ENCODE measurements at regions not wholly inside any gene's neighbourhood (a gene's known extent, or its start where the extent isn't known, plus 50 kb on each side); places are given as distances from the start of the nearest gene placed in this dataset.

- DNase-seq (ENCODE audit: low spot score) (no peak), ATAC-seq (ENCODE audit: low FRiP score) (no peak)
- TF ChIP-seq, protein P1, sequence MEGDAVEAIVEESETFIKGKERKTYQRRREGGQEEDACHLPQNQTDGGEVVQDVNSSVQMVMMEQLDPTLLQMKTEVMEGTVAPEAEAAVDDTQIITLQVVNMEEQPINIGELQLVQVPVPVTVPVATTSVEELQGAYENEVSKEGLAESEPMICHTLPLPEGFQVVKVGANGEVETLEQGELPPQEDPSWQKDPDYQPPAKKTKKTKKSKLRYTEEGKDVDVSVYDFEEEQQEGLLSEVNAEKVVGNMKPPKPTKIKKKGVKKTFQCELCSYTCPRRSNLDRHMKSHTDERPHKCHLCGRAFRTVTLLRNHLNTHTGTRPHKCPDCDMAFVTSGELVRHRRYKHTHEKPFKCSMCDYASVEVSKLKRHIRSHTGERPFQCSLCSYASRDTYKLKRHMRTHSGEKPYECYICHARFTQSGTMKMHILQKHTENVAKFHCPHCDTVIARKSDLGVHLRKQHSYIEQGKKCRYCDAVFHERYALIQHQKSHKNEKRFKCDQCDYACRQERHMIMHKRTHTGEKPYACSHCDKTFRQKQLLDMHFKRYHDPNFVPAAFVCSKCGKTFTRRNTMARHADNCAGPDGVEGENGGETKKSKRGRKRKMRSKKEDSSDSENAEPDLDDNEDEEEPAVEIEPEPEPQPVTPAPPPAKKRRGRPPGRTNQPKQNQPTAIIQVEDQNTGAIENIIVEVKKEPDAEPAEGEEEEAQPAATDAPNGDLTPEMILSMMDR (IDR thresholded peaks at IDR 0.05): no peak
Measured at GRCh38 chr6:91606148-91606901, 1019.5 kb upstream of the MAP3K7 start.

- TF ChIP-seq, protein P1 (IDR thresholded peaks at IDR 0.05): no peak
- no peak for ATAC-seq (ENCODE audit: low FRiP score)
- DNase-seq (ENCODE audit: low spot score): no peak
Measured at GRCh38 chr6:91600561-91600960, 1013.7 kb upstream of the MAP3K7 start.

- no peak for DNase-seq (ENCODE audit: low spot score)
- no peak for ATAC-seq (ENCODE audit: low FRiP score)
- TF ChIP-seq, protein P1 (IDR thresholded peaks at IDR 0.05): no peak
Measured at GRCh38 chr6:91590191-91590590, 1003.3 kb upstream of the MAP3K7 start.

GRCh38 chr6:91580635-91581034 lies 993.8 kb upstream of the MAP3K7 start:
- TF ChIP-seq, protein P1 (IDR thresholded peaks at IDR 0.05): no peak
- DNase-seq (ENCODE audit: low spot score) (no peak), ATAC-seq (ENCODE audit: low FRiP score) (no peak)

DNA sequence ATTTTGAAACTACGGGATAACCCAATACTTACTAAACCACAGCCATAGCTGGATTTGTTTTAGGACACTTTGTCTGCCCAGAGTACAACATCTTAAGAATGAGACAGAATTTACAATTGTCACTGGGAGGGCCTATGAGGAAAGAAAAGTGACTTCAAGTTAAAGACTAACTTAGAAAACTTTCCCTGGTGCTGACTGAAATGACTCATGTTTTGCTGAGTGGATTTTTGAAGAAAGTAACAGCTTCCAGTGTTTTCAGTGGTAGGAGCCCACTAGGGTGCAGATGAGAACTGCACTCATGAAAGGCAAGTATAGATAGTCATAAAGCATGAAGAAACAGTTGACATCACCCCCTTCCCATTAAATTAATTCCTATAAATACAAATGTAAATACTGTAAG lies 988.2 kb upstream of the MAP3K7 start:
- ATAC-seq (ENCODE audit: low FRiP score) (no peak), DNase-seq (ENCODE audit: low spot score) (no peak)
- TF ChIP-seq, protein P1 (IDR thresholded peaks at IDR 0.05): no peak

DNA sequence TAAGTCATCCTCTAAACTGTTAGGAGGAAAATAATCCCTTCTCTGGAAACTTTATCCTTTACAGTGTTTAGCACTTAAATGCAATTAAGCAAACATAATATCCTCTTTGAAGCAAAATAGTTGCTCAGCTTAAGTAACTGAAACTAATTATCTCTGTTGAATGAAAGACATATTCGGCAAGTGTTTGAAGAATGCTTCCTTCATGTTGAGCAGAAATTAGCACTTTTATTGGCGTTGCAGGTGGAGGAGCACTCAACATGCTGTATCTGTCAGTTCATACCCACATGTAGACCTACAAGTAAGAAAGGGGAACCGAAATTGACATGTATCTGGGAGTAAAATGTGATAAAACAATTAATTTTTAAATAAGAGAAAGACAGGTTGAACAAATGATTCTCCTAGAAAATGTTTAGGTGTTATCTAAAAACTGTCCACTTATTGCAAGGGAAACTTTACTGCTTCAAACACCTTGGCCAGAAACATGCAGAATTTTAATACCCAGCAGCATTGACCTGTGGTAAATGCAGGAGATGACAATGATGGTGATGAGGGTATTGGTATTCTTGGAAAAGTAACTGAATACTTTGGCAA lies 987.0 kb upstream of the MAP3K7 start:
- no peak for DNase-seq (ENCODE audit: low spot score)
- TF ChIP-seq, protein P1 (IDR thresholded peaks at IDR 0.05): no peak
- no peak for ATAC-seq (ENCODE audit: low FRiP score)

DNA sequence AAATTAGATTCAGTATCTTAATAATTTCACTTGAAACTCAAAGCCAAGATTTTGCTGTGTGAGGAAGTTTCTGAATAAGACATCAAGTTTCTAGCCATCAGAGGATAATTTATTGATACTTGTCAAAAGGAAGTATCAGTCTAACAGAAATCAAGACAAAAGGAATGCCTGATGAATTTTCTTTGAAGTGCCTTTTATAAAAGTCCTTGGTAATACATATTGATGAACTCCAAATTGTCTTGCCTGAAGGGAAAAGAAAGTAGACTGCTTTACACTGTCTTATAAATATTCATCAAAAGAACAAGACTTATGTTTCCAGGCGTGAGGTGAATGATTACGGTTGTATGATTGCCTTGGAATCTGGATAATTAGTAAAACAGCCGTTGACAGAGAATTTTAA lies 986.0 kb upstream of the MAP3K7 start:
- TF ChIP-seq, protein P1 (IDR thresholded peaks at IDR 0.05): no peak
- ATAC-seq (ENCODE audit: low FRiP score) (no peak), DNase-seq (ENCODE audit: low spot score) (no peak)
